ENCODE measurements at regions not wholly inside any gene's neighbourhood (a gene's known extent, or its start where the extent isn't known, plus 50 kb on each side); places are given as distances from the start of the nearest gene placed in this dataset.
"Not testable (repeated sequence)": the region's sequence is repeated elsewhere in the genome, so short reads cannot be mapped to it uniquely, and the experiment has no call there.

DNA sequence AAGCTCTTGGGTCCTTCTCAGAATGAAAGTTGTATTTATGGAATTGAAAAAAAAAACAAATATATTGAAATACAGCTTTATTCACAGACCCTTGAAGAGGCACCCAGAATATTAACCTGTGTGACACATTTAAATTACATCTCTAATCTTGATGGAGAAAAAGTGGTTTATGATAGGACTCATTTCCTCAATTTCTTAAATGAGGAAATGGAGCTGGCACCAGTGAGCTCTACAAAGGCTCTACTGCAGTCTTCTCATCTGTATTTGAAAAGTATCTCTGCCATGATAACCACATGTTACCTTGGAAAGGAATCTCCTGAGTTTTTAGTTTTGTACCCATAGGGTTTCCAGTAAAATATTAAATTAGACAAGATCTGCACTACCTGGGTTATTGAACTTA lies 186.5 kb downstream of the HIPK3 start:
- no peak overlapping the region for H3K27ac ChIP-seq
- H3K9me3 ChIP-seq = no peaks in the 10 kb centered on the region
- no peaks in the 10 kb centered on the region for H3K4me1 ChIP-seq
- no peak overlapping the region for H3K4me3 ChIP-seq
- H3K36me3 ChIP-seq = no peaks in the 10 kb centered on the region
- H3K27me3 ChIP-seq = no peaks in the 10 kb centered on the region
- DNase-seq = no peak
- TF ChIP-seq, protein P1, sequence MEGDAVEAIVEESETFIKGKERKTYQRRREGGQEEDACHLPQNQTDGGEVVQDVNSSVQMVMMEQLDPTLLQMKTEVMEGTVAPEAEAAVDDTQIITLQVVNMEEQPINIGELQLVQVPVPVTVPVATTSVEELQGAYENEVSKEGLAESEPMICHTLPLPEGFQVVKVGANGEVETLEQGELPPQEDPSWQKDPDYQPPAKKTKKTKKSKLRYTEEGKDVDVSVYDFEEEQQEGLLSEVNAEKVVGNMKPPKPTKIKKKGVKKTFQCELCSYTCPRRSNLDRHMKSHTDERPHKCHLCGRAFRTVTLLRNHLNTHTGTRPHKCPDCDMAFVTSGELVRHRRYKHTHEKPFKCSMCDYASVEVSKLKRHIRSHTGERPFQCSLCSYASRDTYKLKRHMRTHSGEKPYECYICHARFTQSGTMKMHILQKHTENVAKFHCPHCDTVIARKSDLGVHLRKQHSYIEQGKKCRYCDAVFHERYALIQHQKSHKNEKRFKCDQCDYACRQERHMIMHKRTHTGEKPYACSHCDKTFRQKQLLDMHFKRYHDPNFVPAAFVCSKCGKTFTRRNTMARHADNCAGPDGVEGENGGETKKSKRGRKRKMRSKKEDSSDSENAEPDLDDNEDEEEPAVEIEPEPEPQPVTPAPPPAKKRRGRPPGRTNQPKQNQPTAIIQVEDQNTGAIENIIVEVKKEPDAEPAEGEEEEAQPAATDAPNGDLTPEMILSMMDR (IDR thresholded peaks at IDR 0.05) = no peak
- TF ChIP-seq POLR2A (IDR thresholded peaks at IDR 0.05) = no peak

GRCh38 chr11:33438301-33438700 lies 181.1 kb downstream of the HIPK3 start:
- no peaks in the 10 kb centered on the region for H3K36me3 ChIP-seq
- H3K27ac ChIP-seq = no peak overlapping the region
- no peaks in the 10 kb centered on the region for H3K9me3 ChIP-seq
- no peaks in the 10 kb centered on the region for H3K4me1 ChIP-seq
- TF ChIP-seq POLR2A (IDR thresholded peaks at IDR 0.05) = no peak
- TF ChIP-seq, protein P1 (IDR thresholded peaks at IDR 0.05) = no peak
- no peak overlapping the region for H3K4me3 ChIP-seq
- no peaks in the 10 kb centered on the region for H3K27me3 ChIP-seq
- no peak for DNase-seq

DNA sequence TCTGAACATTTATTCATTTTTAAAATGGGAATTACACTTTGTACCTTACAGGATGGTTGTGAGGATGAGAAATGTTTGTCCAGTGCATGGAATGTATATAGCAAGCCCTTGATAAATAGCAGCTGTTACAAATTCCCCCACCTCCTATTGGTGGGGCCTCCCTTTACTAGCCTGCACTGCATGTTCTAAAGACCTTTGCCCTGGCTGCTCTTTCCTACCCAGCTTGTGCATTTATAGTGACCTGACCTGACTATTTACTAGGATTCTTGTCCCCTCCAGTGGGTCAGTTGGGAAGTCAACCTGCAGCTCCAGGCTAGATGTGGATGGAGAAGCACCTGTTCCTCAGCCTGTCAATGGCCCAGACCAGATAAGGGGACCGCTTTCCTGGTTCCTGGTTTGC lies 180.3 kb downstream of the HIPK3 start:
- Histone ChIP-seq H3K27me3 (no peaks in the 10 kb centered on the region), H3K4me3 (no peak overlapping the region), H3K36me3 (no peaks in the 10 kb centered on the region), H3K9me3 (no peaks in the 10 kb centered on the region), H3K27ac (no peak overlapping the region), H3K4me1 (no peaks in the 10 kb centered on the region)
- no peak for DNase-seq
- no peak for TF ChIP-seq POLR2A (IDR thresholded peaks at IDR 0.05)
- TF ChIP-seq, protein P1 (IDR thresholded peaks at IDR 0.05) = no peak

DNA sequence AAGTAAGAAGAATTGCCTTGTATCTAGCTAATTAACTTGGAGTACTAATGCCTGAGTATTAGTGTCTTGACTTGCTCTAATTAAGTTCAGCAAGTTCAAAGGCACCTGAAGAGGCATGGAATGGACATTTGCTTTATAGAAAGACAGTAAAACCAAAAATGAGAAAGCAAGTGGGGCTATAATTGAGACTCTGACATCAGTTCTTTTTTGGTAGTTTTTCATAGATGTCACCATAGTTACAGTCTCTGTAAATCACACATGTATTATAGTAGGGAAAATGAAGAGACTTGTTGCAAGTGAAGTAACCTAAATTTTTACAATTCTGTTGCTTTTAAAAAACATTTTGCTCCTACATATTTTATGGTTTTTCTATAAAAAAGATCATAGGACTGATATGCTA lies 178.0 kb downstream of the HIPK3 start:
- H3K27me3 ChIP-seq = no peaks in the 10 kb centered on the region
- H3K4me1 ChIP-seq = no peaks in the 10 kb centered on the region
- TF ChIP-seq, protein P1 (IDR thresholded peaks at IDR 0.05) = no peak
- TF ChIP-seq POLR2A (IDR thresholded peaks at IDR 0.05) = no peak
- H3K36me3 ChIP-seq = no peaks in the 10 kb centered on the region
- no peak for DNase-seq
- H3K9me3 ChIP-seq = no peaks in the 10 kb centered on the region
- H3K27ac ChIP-seq = no peak overlapping the region
- H3K4me3 ChIP-seq = no peak overlapping the region

GRCh38 chr11:33434294-33434693 lies 177.1 kb downstream of the HIPK3 start:
- H3K36me3 ChIP-seq = no peaks in the 10 kb centered on the region
- TF ChIP-seq, protein P1 (IDR thresholded peaks at IDR 0.05) = no peak
- TF ChIP-seq POLR2A (IDR thresholded peaks at IDR 0.05) = no peak
- no peaks in the 10 kb centered on the region for H3K9me3 ChIP-seq
- no peak overlapping the region for H3K27ac ChIP-seq
- H3K4me1 ChIP-seq = no peaks in the 10 kb centered on the region
- no peak for DNase-seq
- H3K27me3 ChIP-seq = no peaks in the 10 kb centered on the region
- H3K4me3 ChIP-seq = no peak overlapping the region

DNA sequence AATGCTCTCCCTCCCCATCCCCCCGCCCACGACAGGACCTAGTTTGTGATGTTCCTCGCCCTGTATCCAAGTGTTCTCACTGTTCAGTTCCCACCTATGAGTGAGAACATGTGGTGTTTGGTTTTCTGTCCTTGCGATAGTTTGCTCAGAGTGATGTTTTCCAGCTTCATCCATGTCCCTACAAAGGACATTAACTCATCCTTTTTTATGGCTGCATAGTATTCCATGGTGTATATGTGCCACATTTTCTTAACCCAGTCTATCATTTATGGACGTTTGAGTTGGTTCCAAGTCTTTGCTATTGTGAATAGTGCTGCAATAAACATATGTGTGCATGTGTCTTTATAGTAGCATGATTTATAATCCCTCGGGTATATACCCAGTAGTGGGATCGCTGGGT lies 171.3 kb downstream of the HIPK3 start:
- H3K4me3 ChIP-seq, H3K27me3 ChIP-seq, DNase-seq, H3K36me3 ChIP-seq, H3K27ac ChIP-seq, H3K9me3 ChIP-seq, H3K4me1 ChIP-seq: not testable (repeated sequence)
